Limb (tissue), 2 donors: ENCODE measurements at regions not wholly inside any gene's neighbourhood (a gene's known extent, or its start where the extent isn't known, plus 50 kb on each side); places are given as distances from the start of the nearest gene placed in this dataset.

Experiments
- DNase-seq, 2 donors: peaks; one replicate each; pipeline ENCODE4 v3.0.0-alpha.2; 2016; ENCODE audit errors: extremely low spot score in 2 of 2

GRCh38 chr13:93118081-93118615 is 108.5 kb upstream of the GPC6 start:
- no peak for DNase-seq

DNA sequence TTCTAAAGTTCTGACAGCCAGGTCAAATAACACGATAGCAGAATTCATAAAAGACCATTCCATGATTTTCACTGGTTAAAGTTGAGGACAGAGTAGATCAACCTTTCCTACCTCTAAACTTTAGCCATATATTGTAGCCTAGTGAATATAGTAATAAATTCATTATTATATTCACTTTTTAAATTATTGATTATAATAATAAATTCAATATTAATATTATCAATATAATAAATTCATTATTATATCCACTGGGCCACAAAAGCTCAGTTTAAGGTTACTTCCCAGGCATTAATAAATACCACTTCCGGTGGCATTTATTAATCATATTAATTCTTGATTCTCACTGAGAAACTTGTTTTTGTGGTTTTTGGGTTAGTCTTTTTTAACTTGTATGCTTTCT is 85.7 kb upstream of the GPC6 start:
- no peak for DNase-seq

- DNase-seq = no peak
Measured at GRCh38 chr13:93144031-93144430, 82.6 kb upstream of the GPC6 start.

- no peak for DNase-seq
Measured at GRCh38 chr13:93145199-93145598, 81.4 kb upstream of the GPC6 start.

DNA sequence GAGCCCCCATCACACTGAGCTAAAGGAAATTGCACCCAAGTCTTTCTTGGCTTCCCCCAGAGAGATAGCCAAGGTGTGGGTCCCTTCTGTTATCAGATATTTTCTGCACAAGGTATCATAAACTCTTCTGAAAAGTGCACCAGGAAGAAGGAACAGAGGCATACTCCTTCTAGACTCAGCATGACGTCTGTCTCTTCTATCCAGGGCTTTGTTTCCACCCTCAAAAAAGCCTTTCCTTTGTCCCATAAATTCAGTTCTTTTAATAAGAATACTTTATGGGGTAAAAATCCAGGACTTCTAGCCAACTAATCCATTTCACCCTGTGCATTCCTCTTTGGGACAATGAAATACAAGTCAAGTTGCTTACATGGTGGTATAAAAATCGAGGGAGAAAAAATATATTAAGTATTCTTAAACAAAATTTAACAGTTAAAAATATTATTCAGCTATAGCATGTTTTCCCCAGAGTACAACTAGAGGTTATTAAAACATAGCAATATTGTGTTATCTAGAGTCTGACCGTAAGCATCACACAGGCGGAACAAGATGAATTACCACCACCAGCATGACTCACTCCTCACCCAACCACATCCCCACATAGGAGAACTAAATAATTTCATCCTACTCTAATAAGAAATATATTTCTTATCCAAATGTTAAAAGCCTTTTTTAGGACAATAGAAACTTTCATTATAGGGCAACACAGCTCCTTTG is 79.9 kb upstream of the GPC6 start:
- DNase-seq = no peak

GRCh38 chr13:93147298-93147645 is 79.3 kb upstream of the GPC6 start:
- DNase-seq = no peak

DNA sequence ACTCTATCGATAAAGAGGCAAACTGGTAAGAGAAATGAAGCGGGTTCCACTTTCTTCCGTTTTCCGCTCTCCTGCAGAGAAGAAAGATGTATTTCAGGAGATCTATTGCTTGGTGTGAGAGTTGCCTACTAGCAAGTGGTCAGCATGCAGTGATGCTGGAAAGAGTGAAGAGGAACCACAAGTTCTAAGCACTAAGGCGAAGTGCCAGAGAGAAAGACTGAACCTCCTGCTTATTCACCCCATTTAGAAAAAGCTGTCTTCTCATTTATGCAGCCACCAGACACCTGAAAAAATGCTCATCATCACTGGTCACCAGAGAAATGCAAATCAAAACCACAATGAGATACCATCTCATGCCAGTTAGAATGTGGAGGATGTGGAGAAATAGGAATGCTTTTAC is 78.7 kb upstream of the GPC6 start:
- DNase-seq = no peak

DNA sequence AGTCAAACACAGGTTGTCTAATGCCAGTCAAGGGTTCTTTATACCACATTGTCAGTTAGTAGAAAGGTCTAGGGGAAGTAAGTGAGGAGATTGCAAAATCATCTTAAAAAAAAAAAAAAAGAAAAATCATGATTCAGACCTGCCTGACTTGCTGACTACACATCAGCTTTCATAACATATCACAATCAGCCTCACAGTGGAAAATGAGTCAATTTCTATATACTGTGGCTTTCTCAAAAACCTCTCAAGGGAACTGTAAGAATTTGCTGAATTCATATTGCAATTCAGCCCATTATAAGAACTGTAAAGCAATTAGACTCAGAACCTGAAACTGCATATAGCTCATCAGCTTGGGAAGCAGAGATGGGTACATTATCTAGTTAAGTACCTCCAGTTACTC is 75.3 kb upstream of the GPC6 start:
- DNase-seq = no peak

GRCh38 chr13:93158565-93158964 is 68.0 kb upstream of the GPC6 start:
- no peak for DNase-seq

DNA sequence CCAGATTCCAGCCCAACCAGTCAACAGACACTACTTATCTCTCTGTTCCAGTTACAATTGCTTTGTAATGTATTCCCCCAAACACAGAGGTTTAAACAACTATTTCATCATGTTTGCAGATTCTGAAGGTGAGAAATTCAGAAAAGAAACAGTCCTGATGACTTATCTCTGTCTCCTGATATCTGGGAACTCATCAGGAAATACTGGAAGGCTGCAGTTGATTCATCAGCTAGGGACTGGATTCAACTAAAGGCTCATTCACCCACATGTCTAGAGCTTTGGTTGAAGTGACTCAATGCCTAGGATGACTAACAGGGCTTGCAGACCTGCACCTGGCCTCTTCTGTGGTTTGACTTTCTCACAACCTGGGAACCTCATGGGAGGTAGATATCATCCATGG is 56.6 kb upstream of the GPC6 start:
- DNase-seq = no peak

DNA sequence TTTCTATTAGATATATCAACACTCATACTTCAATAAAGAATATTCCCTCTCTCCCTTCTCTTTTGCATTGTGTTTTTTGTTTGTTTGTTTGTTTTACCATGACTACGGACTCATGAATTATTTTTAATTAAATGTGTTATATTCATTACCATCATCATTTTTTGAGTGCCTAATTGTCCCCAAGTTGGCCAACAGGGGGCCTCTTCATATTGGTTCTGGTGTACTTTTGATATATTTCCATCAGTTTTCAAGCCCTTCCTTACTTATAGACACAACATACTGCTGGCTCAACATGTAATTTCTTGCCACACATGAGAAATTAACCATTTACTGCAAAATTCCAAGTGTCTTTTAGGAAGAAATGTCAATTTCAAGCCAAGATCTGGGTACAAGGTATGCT is 54.5 kb upstream of the GPC6 start:
- no peak for DNase-seq

- no peak for DNase-seq
Measured at GRCh38 chr13:93173654-93174053, 53.0 kb upstream of the GPC6 start.

DNA sequence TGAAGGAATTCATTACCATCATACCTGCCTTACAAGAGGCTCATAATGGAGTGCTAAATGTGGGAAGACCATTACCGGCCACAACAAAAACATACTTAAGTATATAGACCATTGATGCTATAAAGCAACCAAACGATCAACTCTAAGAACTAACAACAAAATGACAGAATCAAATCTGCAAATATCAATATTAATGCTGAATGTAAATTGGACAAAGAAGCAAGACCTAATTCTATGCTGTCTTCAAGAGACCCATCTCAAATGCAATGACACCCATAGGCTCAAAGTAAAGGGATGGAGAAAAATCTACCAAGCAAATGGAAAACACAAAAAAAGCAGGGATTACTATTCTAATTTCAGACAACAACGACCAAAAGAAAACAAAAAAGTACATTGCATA is 52.3 kb upstream of the GPC6 start:
- DNase-seq = no peak
